Fibroblast of gingiva (primary cell): ENCODE measurements at regions not wholly inside any gene's neighbourhood (a gene's known extent, or its start where the extent isn't known, plus 50 kb on each side); places are given as distances from the start of the nearest gene placed in this dataset.

Source experiments
- DNase-seq: peaks from one replicate; pipeline ENCODE4 v3.0.0-alpha.2; 2011; ENCODE audit warnings: low read depth

- no peak for DNase-seq
Observed at GRCh38 chr15:88744548-88745020, 58.7 kb upstream of the ACAN start.

GRCh38 chr15:88745065-88745464 lies 58.2 kb upstream of the ACAN start:
- no peak for DNase-seq

GRCh38 chr15:88745696-88746095 lies 57.5 kb upstream of the ACAN start:
- peak; percentile 64 for DNase-seq

GRCh38 chr15:88746451-88746850 lies 56.8 kb upstream of the ACAN start:
- DNase-seq = no peak

- DNase-seq = no peak
Observed at GRCh38 chr15:88747111-88747510, 56.1 kb upstream of the ACAN start.

GRCh38 chr15:88747631-88748030 lies 55.6 kb upstream of the ACAN start:
- no peak for DNase-seq

GRCh38 chr15:88748081-88748480 lies 55.2 kb upstream of the ACAN start:
- DNase-seq = peak; percentile 39

- DNase-seq = no peak
Observed at GRCh38 chr15:88748651-88749050, 54.6 kb upstream of the ACAN start.

- no peak for DNase-seq
Observed at GRCh38 chr15:88749699-88750098, 53.5 kb upstream of the ACAN start.

- no peak for DNase-seq
Observed at GRCh38 chr15:88752501-88752900, 50.7 kb upstream of the ACAN start.

GRCh38 chr15:88752951-88753350 lies 50.3 kb upstream of the ACAN start:
- DNase-seq = no peak
